Ovary (tissue), 3 donors: ENCODE measurements at regions not wholly inside any gene's neighbourhood (a gene's known extent, or its start where the extent isn't known, plus 50 kb on each side); places are given as distances from the start of the nearest gene placed in this dataset.

ENCODE experiments used
- POLR2A ChIP-seq: fragments of 450-650 bp; IDR thresholded peaks from one replicate; pipeline ENCODE4 v1.6.1; 2017; ENCODE audit warnings: antibody characterized with exemption, mild to moderate bottlenecking, moderate library complexity
- TF ChIP-seq, protein P1 (sequence below), 3 donors: fragments of 450-650 bp in 2 of 3; fragments of 200-600 bp in 1 of 3; IDR thresholded peaks; one replicate each; pipeline versions ENCODE4 v1.5.1 to v1.8.0; 2016 to 2022; ENCODE audit warnings: antibody characterized with exemption in 3 of 3, mild to moderate bottlenecking in 1 of 3
- donor health status: DM: no; HTN: no; CAD: no.

- TF ChIP-seq, protein P1, sequence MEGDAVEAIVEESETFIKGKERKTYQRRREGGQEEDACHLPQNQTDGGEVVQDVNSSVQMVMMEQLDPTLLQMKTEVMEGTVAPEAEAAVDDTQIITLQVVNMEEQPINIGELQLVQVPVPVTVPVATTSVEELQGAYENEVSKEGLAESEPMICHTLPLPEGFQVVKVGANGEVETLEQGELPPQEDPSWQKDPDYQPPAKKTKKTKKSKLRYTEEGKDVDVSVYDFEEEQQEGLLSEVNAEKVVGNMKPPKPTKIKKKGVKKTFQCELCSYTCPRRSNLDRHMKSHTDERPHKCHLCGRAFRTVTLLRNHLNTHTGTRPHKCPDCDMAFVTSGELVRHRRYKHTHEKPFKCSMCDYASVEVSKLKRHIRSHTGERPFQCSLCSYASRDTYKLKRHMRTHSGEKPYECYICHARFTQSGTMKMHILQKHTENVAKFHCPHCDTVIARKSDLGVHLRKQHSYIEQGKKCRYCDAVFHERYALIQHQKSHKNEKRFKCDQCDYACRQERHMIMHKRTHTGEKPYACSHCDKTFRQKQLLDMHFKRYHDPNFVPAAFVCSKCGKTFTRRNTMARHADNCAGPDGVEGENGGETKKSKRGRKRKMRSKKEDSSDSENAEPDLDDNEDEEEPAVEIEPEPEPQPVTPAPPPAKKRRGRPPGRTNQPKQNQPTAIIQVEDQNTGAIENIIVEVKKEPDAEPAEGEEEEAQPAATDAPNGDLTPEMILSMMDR (IDR thresholded peaks at IDR 0.05), result no peak
- TF ChIP-seq POLR2A, result no peak
These were observed 129.6 kb upstream of the CNTN6 start for GRCh38 chr3:963255-963654.
